Breast epithelium (tissue), 4 donors: ENCODE measurements at regions not wholly inside any gene's neighbourhood (a gene's known extent, or its start where the extent isn't known, plus 50 kb on each side); places are given as distances from the start of the nearest gene placed in this dataset.

Source experiments
- DNase-seq, 2 donors: peaks; one replicate each; pipeline ENCODE4 v3.0.0-alpha.2; 2019; ENCODE audit warnings: low spot score in 2 of 2
- H3K27ac ChIP-seq, 2 donors: fragments of 200-600 bp; sonication (generic) in 1 of 2; one replicate each; pipeline ENCODE4 v1.5.1; 2016 to 2019; ENCODE audit warnings: mild to moderate bottlenecking in 1 of 2
- H3K27me3 ChIP-seq, 2 donors: fragments of 200-600 bp; sonication (generic) in 1 of 2; one replicate each; pipeline versions ENCODE4 v1.5.1 to v1.6.0; 2017 to 2019; ENCODE audit warnings: control low read depth in 1 of 2, mild to moderate bottlenecking in 1 of 2
- H3K36me3 ChIP-seq: fragments of 200-600 bp; one replicate; pipeline ENCODE4 v1.5.1; 2019
- H3K4me1 ChIP-seq, 2 donors: fragments of 200-600 bp; sonication (generic); one replicate each; pipeline ENCODE4 v1.5.1; 2016 to 2019; ENCODE audit warnings: control low read depth in 1 of 2
- H3K4me3 ChIP-seq, 3 donors: fragments of 200-600 bp; sonication (generic); 1 replicate in 2 of 3; 2 replicates in 1 of 3; pipeline ENCODE4 v1.5.1; 2016 to 2019; ENCODE audit warnings: mild to moderate bottlenecking in 3 of 3, moderate library complexity in 2 of 3
- H3K9me3 ChIP-seq, 2 donors: fragments of 200-600 bp; sonication (generic) in 1 of 2; one replicate each; pipeline ENCODE4 v1.5.1; 2016 to 2019; ENCODE audit warnings: control low read depth in 1 of 2
- POLR2A ChIP-seq: fragments of 450-650 bp; IDR thresholded peaks from one replicate; pipeline ENCODE4 v1.6.1; 2016; ENCODE audit warnings: antibody characterized with exemption, mild to moderate bottlenecking, moderate library complexity
- POLR2AphosphoS5 ChIP-seq, 3 donors: sonication (generic); formaldehyde crosslinking; IDR thresholded peaks; one replicate each; pipeline ENCODE4 v1.6.1; 2017; ENCODE audit warnings: antibody characterized with exemption in 3 of 3
- intact Hi-C: fragments of 100-400 bp; cut with DNase I; formaldehyde crosslinking; loops from one replicate; pipeline ENCODE4 v1.15.1; 2023; ENCODE audit warnings: low total_unique reads
- TF ChIP-seq, protein P1 (sequence below), 3 donors: fragments of 450-650 bp; IDR thresholded peaks; one replicate each; pipeline ENCODE4 v1.5.1; 2016 to 2017; ENCODE audit warnings: antibody characterized with exemption in 3 of 3, mild to moderate bottlenecking in 3 of 3, moderate library complexity in 3 of 3

DNA sequence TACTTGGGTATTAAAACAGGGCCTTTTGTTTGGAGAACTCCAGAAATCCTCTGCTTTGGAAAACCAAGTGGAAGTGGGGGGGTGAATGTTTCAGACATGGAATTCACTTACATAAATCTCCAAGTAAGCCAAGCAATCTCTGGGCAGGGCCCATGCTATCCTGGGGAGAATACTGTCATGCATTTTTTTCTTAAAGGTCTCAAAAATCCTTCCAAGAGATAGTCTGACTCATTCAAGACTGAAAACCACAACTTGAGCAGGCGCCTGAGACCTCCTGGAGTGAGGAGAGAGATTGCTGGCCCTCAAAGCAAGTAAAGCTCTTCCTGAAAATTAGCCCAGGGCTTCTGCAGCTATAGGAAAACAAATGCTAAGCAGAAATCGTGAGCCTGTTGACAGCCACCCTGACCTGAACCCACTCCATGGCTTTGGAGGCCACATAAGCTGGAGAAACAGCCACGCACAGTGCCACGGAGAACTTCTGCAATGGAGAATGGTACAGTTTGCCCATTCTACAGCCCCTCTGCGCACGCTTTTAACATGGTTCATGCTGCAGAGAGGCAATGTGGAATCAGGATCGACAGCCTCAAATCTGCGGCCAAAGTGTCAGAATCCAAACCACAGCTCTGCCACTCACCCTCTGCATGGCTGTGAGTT, 203.1 kb upstream of the AUTS2 start:
- no peak for TF ChIP-seq POLR2AphosphoS5 (IDR thresholded peaks at IDR 0.05)
- TF ChIP-seq POLR2A, result no peak
- TF ChIP-seq, protein P1, sequence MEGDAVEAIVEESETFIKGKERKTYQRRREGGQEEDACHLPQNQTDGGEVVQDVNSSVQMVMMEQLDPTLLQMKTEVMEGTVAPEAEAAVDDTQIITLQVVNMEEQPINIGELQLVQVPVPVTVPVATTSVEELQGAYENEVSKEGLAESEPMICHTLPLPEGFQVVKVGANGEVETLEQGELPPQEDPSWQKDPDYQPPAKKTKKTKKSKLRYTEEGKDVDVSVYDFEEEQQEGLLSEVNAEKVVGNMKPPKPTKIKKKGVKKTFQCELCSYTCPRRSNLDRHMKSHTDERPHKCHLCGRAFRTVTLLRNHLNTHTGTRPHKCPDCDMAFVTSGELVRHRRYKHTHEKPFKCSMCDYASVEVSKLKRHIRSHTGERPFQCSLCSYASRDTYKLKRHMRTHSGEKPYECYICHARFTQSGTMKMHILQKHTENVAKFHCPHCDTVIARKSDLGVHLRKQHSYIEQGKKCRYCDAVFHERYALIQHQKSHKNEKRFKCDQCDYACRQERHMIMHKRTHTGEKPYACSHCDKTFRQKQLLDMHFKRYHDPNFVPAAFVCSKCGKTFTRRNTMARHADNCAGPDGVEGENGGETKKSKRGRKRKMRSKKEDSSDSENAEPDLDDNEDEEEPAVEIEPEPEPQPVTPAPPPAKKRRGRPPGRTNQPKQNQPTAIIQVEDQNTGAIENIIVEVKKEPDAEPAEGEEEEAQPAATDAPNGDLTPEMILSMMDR (IDR thresholded peaks at IDR 0.05), result no peak
- H3K27ac ChIP-seq, result no peak overlapping the region
- no peaks in the 10 kb centered on the region for H3K4me1 ChIP-seq
- H3K36me3 ChIP-seq, result no peaks in the 10 kb centered on the region
- no peaks in the 10 kb centered on the region for H3K27me3 ChIP-seq
- intact Hi-C loops, result no loop called here
- H3K9me3 ChIP-seq, result peaks cover 0 to 6% of the 10 kb centered on the region in 2 donors
- no peak for DNase-seq
- no peak overlapping the region for H3K4me3 ChIP-seq

DNA sequence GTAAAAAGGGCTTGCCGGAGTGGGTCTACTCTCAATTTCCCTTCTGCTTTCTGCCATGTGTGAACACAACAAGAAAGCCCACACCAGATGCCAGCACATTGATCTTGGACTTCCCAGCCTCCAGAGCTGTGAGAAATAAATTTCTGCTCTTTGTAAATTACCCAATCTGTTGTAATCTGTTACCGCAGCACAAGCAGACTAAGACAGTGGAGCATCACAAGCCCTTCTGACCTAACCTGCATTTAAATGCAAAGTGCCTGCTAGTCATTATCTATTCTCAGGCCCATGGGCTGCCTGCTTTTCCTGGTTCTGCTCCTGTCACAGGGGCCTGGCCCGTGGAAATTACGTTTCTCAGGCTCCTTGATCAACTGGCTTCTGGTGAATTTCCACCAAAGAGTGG, 199.3 kb upstream of the AUTS2 start:
- H3K36me3 ChIP-seq, result no peaks in the 10 kb centered on the region
- TF ChIP-seq POLR2AphosphoS5 (IDR thresholded peaks at IDR 0.05) (no peak), POLR2A (no peak)
- TF ChIP-seq, protein P1 (IDR thresholded peaks at IDR 0.05), result no peak
- no peak for DNase-seq
- peaks cover 0 to 6% of the 10 kb centered on the region in 2 donors for H3K9me3 ChIP-seq
- intact Hi-C loops, result no loop called here
- H3K4me3 ChIP-seq, result no peak overlapping the region
- H3K27me3 ChIP-seq, result no peaks in the 10 kb centered on the region
- H3K4me1 ChIP-seq, result no peaks in the 10 kb centered on the region
- H3K27ac ChIP-seq, result no peak overlapping the region

DNA sequence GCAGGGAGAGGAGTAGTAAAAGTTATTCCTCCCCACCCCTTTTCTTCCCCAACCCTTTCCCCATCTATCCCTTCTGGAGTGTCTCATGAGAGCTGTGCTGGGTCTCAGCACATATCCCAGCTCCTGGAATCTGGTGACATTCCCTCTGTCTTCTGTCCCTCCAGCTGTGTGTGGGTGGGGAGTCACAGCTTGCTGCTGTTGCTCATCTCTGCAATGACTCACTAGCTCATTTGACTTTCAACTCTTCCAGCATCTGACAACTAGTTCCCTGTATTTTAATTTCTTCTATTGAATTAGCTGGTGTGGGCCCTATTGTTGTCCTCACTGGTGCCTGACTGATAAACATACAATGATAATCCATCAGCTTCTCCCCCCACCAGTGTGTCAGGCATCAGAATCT, 198.9 kb upstream of the AUTS2 start:
- intact Hi-C loops, result no loop called here
- no peak overlapping the region for H3K27ac ChIP-seq

DNA sequence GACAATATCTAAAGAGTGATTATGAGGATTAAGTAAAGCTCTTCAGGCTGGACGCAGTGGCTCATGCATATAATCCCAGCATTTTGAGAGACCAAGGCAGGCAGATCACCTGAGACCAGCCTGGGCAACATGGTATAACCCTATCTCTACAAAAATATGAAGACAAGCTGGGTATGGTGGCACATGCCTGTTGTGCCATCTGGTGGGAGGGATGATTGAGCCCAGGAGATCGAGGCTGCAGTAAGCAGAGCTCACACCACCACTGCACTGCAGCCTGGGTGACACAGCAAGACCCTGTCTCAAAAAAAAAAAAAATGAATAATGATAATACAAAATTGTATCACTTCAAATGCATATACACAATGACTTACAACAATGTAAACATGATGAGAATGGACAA, 195.6 kb upstream of the AUTS2 start:
- Histone ChIP-seq H3K4me1 (no peaks in the 10 kb centered on the region), H3K27ac (no peak overlapping the region), H3K9me3 (peaks cover 0 to 6% of the 10 kb centered on the region in 2 donors), H3K4me3 (no peak overlapping the region), H3K36me3 (no peaks in the 10 kb centered on the region), H3K27me3 (no peaks in the 10 kb centered on the region)
- intact Hi-C loops, result no loop called here
- TF ChIP-seq, protein P1 (IDR thresholded peaks at IDR 0.05), result no peak
- no peak for TF ChIP-seq POLR2AphosphoS5 (IDR thresholded peaks at IDR 0.05)
- TF ChIP-seq POLR2A, result no peak
- no peak for DNase-seq

More for the DNA sequence above, 198.9 kb upstream of the AUTS2 start:
- Histone ChIP-seq H3K36me3 (no peaks in the 10 kb centered on the region), H3K4me1 (no peaks in the 10 kb centered on the region), H3K27me3 (no peaks in the 10 kb centered on the region), H3K9me3 (peaks cover 0 to 6% of the 10 kb centered on the region in 2 donors), H3K4me3 (no peak overlapping the region)
- no peak for TF ChIP-seq POLR2AphosphoS5 (IDR thresholded peaks at IDR 0.05)
- TF ChIP-seq, protein P1 (IDR thresholded peaks at IDR 0.05), result no peak
- TF ChIP-seq POLR2A, result no peak
- no peak for DNase-seq

DNA sequence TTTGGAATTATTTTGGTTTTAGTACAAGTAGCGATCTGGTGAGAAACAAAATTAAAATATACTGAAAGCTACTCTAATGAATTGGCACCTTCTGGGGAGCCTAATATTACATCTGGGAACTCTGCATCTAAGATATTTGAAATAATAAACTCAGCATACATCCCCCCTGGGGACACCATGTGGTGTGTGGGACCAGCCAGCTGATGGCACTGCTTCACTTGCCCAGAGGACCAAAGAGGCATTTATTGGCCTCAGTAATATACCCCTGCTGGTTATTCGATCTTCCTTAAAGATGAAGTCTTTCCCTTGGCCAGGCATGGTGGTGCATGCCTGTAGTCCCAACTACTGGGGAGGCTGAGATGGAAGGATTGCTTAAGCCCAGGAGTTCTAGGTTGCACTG, 195.1 kb upstream of the AUTS2 start:
- H3K4me1 ChIP-seq, result no peaks in the 10 kb centered on the region
- intact Hi-C loops, result no loop called here
- TF ChIP-seq POLR2A, result no peak
- TF ChIP-seq, protein P1 (IDR thresholded peaks at IDR 0.05), result no peak
- TF ChIP-seq POLR2AphosphoS5 (IDR thresholded peaks at IDR 0.05), result no peak
- no peak overlapping the region for H3K27ac ChIP-seq
- no peak for DNase-seq
- no peaks in the 10 kb centered on the region for H3K27me3 ChIP-seq
- no peaks in the 10 kb centered on the region for H3K36me3 ChIP-seq
- H3K4me3 ChIP-seq, result no peak overlapping the region
- H3K9me3 ChIP-seq, result peaks cover 0 to 6% of the 10 kb centered on the region in 2 donors
